ENCODE measurements at regions not wholly inside any gene's neighbourhood (a gene's known extent, or its start where the extent isn't known, plus 50 kb on each side); places are given as distances from the start of the nearest gene placed in this dataset.

DNA sequence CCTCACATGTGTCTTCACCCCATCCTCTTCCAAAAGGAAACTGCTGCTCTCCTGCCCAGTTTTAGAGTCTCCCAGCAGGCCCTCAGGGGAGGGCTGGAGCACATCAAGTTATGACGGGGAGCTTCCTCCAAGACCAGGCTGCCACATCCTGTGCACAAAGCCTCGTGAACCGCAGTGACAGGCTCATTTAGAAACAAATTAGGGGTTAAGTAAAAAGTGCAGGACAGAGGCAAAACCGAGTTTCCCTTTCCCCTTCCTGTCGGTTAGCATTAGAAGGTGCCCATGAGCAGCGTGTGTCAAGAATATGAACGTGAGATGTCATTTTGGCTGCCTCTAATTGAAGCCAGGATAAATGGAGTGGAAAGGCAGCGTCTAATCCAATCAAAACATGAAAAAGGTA, 199.7 kb downstream of the ARRDC4 start:
- TF ChIP-seq, protein P1, sequence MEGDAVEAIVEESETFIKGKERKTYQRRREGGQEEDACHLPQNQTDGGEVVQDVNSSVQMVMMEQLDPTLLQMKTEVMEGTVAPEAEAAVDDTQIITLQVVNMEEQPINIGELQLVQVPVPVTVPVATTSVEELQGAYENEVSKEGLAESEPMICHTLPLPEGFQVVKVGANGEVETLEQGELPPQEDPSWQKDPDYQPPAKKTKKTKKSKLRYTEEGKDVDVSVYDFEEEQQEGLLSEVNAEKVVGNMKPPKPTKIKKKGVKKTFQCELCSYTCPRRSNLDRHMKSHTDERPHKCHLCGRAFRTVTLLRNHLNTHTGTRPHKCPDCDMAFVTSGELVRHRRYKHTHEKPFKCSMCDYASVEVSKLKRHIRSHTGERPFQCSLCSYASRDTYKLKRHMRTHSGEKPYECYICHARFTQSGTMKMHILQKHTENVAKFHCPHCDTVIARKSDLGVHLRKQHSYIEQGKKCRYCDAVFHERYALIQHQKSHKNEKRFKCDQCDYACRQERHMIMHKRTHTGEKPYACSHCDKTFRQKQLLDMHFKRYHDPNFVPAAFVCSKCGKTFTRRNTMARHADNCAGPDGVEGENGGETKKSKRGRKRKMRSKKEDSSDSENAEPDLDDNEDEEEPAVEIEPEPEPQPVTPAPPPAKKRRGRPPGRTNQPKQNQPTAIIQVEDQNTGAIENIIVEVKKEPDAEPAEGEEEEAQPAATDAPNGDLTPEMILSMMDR (IDR thresholded peaks at IDR 0.05; ENCODE audit: insufficient read depth, low read depth, low read length), result no peak
- no peak for TF ChIP-seq EZH2 (IDR thresholded peaks at IDR 0.05; ENCODE audit: insufficient read depth, low read length)
